Sigmoid colon (tissue), 4 donors: ENCODE measurements at regions not wholly inside any gene's neighbourhood (a gene's known extent, or its start where the extent isn't known, plus 50 kb on each side); places are given as distances from the start of the nearest gene placed in this dataset.

Source experiments
- EP300 ChIP-seq, 4 donors: sonication (generic); formaldehyde crosslinking; IDR thresholded peaks; one replicate each; pipeline ENCODE4 v1.6.1; 2017; ENCODE audit warnings: antibody characterized with exemption in 4 of 4
- POLR2A ChIP-seq, 2 donors: fragments of 450-650 bp; IDR thresholded peaks; one replicate each; pipeline ENCODE4 v1.6.1; 2016; ENCODE audit warnings: antibody characterized with exemption in 2 of 2, mild to moderate bottlenecking in 2 of 2, moderate library complexity in 2 of 2
- TF ChIP-seq, protein P1 (sequence below), 4 experiments: fragments of 450-650 bp in 3 of 4; fragments of 200-600 bp in 1 of 4; IDR thresholded peaks; one replicate each; pipeline ENCODE4 v1.5.1; 2016 to 2019; ENCODE audit warnings: antibody characterized with exemption in 4 of 4, mild to moderate bottlenecking in 3 of 4, moderate library complexity in 2 of 4

DNA sequence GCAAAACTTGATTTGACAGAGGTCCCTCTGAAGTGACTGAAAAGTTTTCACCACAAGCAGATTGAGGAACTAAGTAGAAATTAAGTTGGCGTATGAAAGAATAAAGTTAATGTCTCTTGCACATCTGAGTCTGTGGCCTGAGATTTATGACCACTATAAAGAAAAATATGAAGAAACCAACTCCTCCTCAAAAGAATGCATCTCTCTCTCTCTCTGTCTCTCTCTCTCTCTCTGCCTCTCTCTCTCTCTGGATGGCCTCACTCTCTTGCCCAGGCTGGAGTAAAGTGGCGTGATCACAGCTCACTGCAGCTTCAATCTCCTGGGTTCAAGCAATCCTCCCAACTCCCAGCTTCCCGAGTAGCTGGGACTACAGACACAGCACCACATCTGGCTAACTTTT, 55.2 kb downstream of the RPL22L1 start:
- TF ChIP-seq, protein P1, sequence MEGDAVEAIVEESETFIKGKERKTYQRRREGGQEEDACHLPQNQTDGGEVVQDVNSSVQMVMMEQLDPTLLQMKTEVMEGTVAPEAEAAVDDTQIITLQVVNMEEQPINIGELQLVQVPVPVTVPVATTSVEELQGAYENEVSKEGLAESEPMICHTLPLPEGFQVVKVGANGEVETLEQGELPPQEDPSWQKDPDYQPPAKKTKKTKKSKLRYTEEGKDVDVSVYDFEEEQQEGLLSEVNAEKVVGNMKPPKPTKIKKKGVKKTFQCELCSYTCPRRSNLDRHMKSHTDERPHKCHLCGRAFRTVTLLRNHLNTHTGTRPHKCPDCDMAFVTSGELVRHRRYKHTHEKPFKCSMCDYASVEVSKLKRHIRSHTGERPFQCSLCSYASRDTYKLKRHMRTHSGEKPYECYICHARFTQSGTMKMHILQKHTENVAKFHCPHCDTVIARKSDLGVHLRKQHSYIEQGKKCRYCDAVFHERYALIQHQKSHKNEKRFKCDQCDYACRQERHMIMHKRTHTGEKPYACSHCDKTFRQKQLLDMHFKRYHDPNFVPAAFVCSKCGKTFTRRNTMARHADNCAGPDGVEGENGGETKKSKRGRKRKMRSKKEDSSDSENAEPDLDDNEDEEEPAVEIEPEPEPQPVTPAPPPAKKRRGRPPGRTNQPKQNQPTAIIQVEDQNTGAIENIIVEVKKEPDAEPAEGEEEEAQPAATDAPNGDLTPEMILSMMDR (IDR thresholded peaks at IDR 0.05) = no peak
- no peak for TF ChIP-seq POLR2A (IDR thresholded peaks at IDR 0.05)
- TF ChIP-seq EP300 (IDR thresholded peaks at IDR 0.05) = no peak
